ENCODE measurements at regions not wholly inside any gene's neighbourhood (a gene's known extent, or its start where the extent isn't known, plus 50 kb on each side); places are given as distances from the start of the nearest gene placed in this dataset.

- POLR2A ChIA-PET = no interaction called here
- H3K4me3 ChIP-seq (ENCODE audit: low read length) = no peak overlapping the region
Observed at GRCh38 chr12:78617683-78618082, 246.9 kb upstream of the SYT1 start.

GRCh38 chr12:78622529-78623195 lies 241.9 kb upstream of the SYT1 start:
- intact Hi-C loops (cut with DNase I, micrococcal nuclease) = no loop called here
- H3K9me3 ChIP-seq (ENCODE audit: control insufficient read depth in 1 of 2, insufficient read depth in 1 of 2, low read length in 2 of 2) = no peaks in the 10 kb centered on the region
- no peaks in the 10 kb centered on the region for H3K36me3 ChIP-seq (ENCODE audit: insufficient read depth, low read length)
- Mint-ChIP-seq H3K27me3 (no peaks in the 10 kb centered on the region), H3K36me3 (ENCODE audit: low read depth) (no peaks in the 10 kb centered on the region), H3K4me3 (no peak overlapping the region), H3K4me1 (ENCODE audit: low read depth) (no peaks in the 10 kb centered on the region), H3K27ac (no peak overlapping the region), H3K9me3 (peaks cover 5% of the 10 kb centered on the region)
- ATAC-seq (ENCODE audit: poor library complexity) (no peak), DNase-seq (no peak)
- no peak for TF ChIP-seq CTCF (IDR thresholded peaks at IDR 0.05)
- H3K27ac ChIP-seq (ENCODE audit: low read depth in 1 of 2, low read length in 2 of 2) = no peak overlapping the region
- CTCF ChIA-PET = no interaction called here
- POLR2A ChIA-PET = no interaction called here
- no peaks in the 10 kb centered on the region for H3K4me1 ChIP-seq (ENCODE audit: insufficient read depth, low read length)
- H3K4me3 ChIP-seq (ENCODE audit: low read length) = no peak overlapping the region
- H3K27me3 ChIP-seq (ENCODE audit: control insufficient read depth in 1 of 2, insufficient read depth in 2 of 2, low read length in 2 of 2) = no peaks in the 10 kb centered on the region

More at GRCh38 chr12:78617683-78618082, 246.9 kb upstream of the SYT1 start:
- Histone ChIP-seq H3K27me3 (ENCODE audit: control insufficient read depth in 1 of 2, insufficient read depth in 2 of 2, low read length in 2 of 2) (no peaks in the 10 kb centered on the region), H3K4me1 (ENCODE audit: insufficient read depth, low read length) (no peaks in the 10 kb centered on the region), H3K36me3 (ENCODE audit: insufficient read depth, low read length) (no peaks in the 10 kb centered on the region), H3K9me3 (ENCODE audit: control insufficient read depth in 1 of 2, insufficient read depth in 1 of 2, low read length in 2 of 2) (no peaks in the 10 kb centered on the region), H3K27ac (ENCODE audit: low read depth in 1 of 2, low read length in 2 of 2) (no peak overlapping the region)
- CTCF ChIA-PET = no interaction called here
- H3K9me3 Mint-ChIP-seq = peaks cover 7% of the 10 kb centered on the region
- H3K27me3 Mint-ChIP-seq = no peaks in the 10 kb centered on the region
- no peaks in the 10 kb centered on the region for H3K4me1 Mint-ChIP-seq (ENCODE audit: low read depth)
- DNase-seq = no peak
- intact Hi-C loops (cut with DNase I, micrococcal nuclease) = no loop called here
- H3K27ac Mint-ChIP-seq = no peak overlapping the region
- H3K36me3 Mint-ChIP-seq (ENCODE audit: low read depth) = no peaks in the 10 kb centered on the region
- TF ChIP-seq CTCF (IDR thresholded peaks at IDR 0.05) = no peak
- ATAC-seq (ENCODE audit: poor library complexity) = no peak
- H3K4me3 Mint-ChIP-seq = no peak overlapping the region

GRCh38 chr12:78628491-78629100 lies 236.0 kb upstream of the SYT1 start:
- H3K27me3 ChIP-seq (ENCODE audit: control insufficient read depth in 1 of 2, insufficient read depth in 2 of 2, low read length in 2 of 2) = no peaks in the 10 kb centered on the region
- CTCF ChIA-PET = no interaction called here
- no peak for TF ChIP-seq CTCF (IDR thresholded peaks at IDR 0.05)
- no peak overlapping the region for H3K27ac ChIP-seq (ENCODE audit: low read depth in 1 of 2, low read length in 2 of 2)
- H3K27ac Mint-ChIP-seq = no peak overlapping the region
- intact Hi-C loops (cut with DNase I, micrococcal nuclease) = no loop called here
- H3K9me3 ChIP-seq (ENCODE audit: control insufficient read depth in 1 of 2, insufficient read depth in 1 of 2, low read length in 2 of 2) = no peaks in the 10 kb centered on the region
- ATAC-seq (ENCODE audit: poor library complexity) (no peak), DNase-seq (no peak)
- H3K36me3 ChIP-seq (ENCODE audit: insufficient read depth, low read length) = no peaks in the 10 kb centered on the region
- no peaks in the 10 kb centered on the region for H3K4me1 ChIP-seq (ENCODE audit: insufficient read depth, low read length)
- H3K4me1 Mint-ChIP-seq (ENCODE audit: low read depth) = no peaks in the 10 kb centered on the region
- no peak overlapping the region for H3K4me3 Mint-ChIP-seq
- no peaks in the 10 kb centered on the region for H3K27me3 Mint-ChIP-seq
- POLR2A ChIA-PET = no interaction called here
- no peaks in the 10 kb centered on the region for H3K36me3 Mint-ChIP-seq (ENCODE audit: low read depth)
- no peaks in the 10 kb centered on the region for H3K9me3 Mint-ChIP-seq
- H3K4me3 ChIP-seq (ENCODE audit: low read length) = no peak overlapping the region
